ENCODE measurements at regions not wholly inside any gene's neighbourhood (a gene's known extent, or its start where the extent isn't known, plus 50 kb on each side); places are given as distances from the start of the nearest gene placed in this dataset.

GRCh38 chr5:7955476-7955875 lies 86.5 kb downstream of the MTRR start:
- no peaks in the 10 kb centered on the region for H4K20me1 ChIP-seq (ENCODE audit: control insufficient read depth, extremely low read depth, insufficient read depth, low read length)
- no peaks in the 10 kb centered on the region for H3K9me1 ChIP-seq (ENCODE audit: control insufficient read depth, extremely low read depth, insufficient read depth, low read length)
- no peak overlapping the region for H3K27ac ChIP-seq (ENCODE audit: control insufficient read depth, insufficient read depth, low read length)
- FAIRE-seq (no peak), DNase-seq (ENCODE audit: low read depth, low spot score) (no peak)
- H3K79me2 ChIP-seq (ENCODE audit: control insufficient read depth, insufficient read depth, low read length) = no peaks in the 10 kb centered on the region
- no peaks in the 10 kb centered on the region for H3K9me3 ChIP-seq (ENCODE audit: control insufficient read depth, low read depth, low read length)
- H3K36me3 ChIP-seq (ENCODE audit: control insufficient read depth in 2 of 2, extremely low read depth in 1 of 2, insufficient read depth in 2 of 2, low read length in 2 of 2) = no peaks in the 10 kb centered on the region
- TF ChIP-seq CTCF (optimal IDR thresholded peaks at IDR 0.05 in 1 of 3, IDR thresholded peaks at IDR 0.05 in 1 of 3, conservative IDR thresholded peaks at IDR 0.05 in 1 of 3; ENCODE audit: extremely low read depth in 1 of 3, insufficient read depth in 2 of 3, low read length in 3 of 3) (no peak), EZH2 (IDR thresholded peaks at IDR 0.05; ENCODE audit: low read length) (no peak)
- no peak overlapping the region for H3K4me2 ChIP-seq (ENCODE audit: control insufficient read depth, extremely low read depth, insufficient read depth, low read depth, low read length)
- H3K27me3 ChIP-seq (ENCODE audit: control insufficient read depth, extremely low read depth, insufficient read depth, low read length) = no peaks in the 10 kb centered on the region
- no peaks in the 10 kb centered on the region for H3K4me1 ChIP-seq (ENCODE audit: control insufficient read depth, extremely low read depth, insufficient read depth, low read length)
- H3K9ac ChIP-seq (ENCODE audit: control insufficient read depth, extremely low read depth, insufficient read depth, low read length) = no peak overlapping the region
- dilution Hi-C loops (cut with MboI; ENCODE audit: extremely low pct_ligation_motif_present, low sequenced_read_pairs) = no loop called here
- H3K4me3 ChIP-seq (ENCODE audit: control insufficient read depth in 2 of 3, extremely low read depth in 1 of 3, insufficient read depth in 2 of 3, low read depth in 1 of 3, low read length in 3 of 3) = no peak overlapping the region
- H2AFZ ChIP-seq (ENCODE audit: control insufficient read depth, low read length) = no peak overlapping the region

DNA sequence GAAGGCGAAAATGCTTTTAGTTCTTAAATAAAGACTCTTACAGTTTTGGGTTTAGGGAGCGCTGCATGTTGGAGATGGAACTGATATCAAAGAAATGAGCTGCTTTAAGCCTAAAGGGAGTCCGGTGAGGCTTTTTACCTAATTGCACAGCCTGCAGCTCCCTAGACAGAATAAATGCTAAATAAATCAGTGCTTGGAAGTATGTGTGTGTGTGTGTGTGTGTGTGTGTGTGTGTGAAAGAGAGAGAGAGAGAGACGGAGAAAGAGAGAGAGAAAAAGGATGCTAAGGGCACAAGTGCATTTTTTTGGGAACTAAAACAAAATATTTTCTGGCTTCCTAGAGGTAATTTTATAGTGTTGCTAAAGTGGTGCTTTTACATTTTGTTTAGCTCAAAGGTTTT lies 88.4 kb downstream of the MTRR start:
- H2AFZ ChIP-seq (ENCODE audit: control insufficient read depth, low read length) = no peak overlapping the region
- H3K9ac ChIP-seq (ENCODE audit: control insufficient read depth, extremely low read depth, insufficient read depth, low read length) = no peak overlapping the region
- H4K20me1 ChIP-seq (ENCODE audit: control insufficient read depth, extremely low read depth, insufficient read depth, low read length) = no peaks in the 10 kb centered on the region
- TF ChIP-seq CTCF (optimal IDR thresholded peaks at IDR 0.05 in 1 of 3, IDR thresholded peaks at IDR 0.05 in 1 of 3, conservative IDR thresholded peaks at IDR 0.05 in 1 of 3; ENCODE audit: extremely low read depth in 1 of 3, insufficient read depth in 2 of 3, low read length in 3 of 3) (no peak), EZH2 (IDR thresholded peaks at IDR 0.05; ENCODE audit: low read length) (no peak)
- no peaks in the 10 kb centered on the region for H3K27me3 ChIP-seq (ENCODE audit: control insufficient read depth, extremely low read depth, insufficient read depth, low read length)
- no peak overlapping the region for H3K4me3 ChIP-seq (ENCODE audit: control insufficient read depth in 2 of 3, extremely low read depth in 1 of 3, insufficient read depth in 2 of 3, low read depth in 1 of 3, low read length in 3 of 3)
- no peaks in the 10 kb centered on the region for H3K36me3 ChIP-seq (ENCODE audit: control insufficient read depth in 2 of 2, extremely low read depth in 1 of 2, insufficient read depth in 2 of 2, low read length in 2 of 2)
- H3K9me1 ChIP-seq (ENCODE audit: control insufficient read depth, extremely low read depth, insufficient read depth, low read length) = no peaks in the 10 kb centered on the region
- DNase-seq (ENCODE audit: low read depth, low spot score) (no peak), FAIRE-seq (no peak)
- H3K9me3 ChIP-seq (ENCODE audit: control insufficient read depth, low read depth, low read length) = no peaks in the 10 kb centered on the region
- no peak overlapping the region for H3K4me2 ChIP-seq (ENCODE audit: control insufficient read depth, extremely low read depth, insufficient read depth, low read depth, low read length)
- H3K4me1 ChIP-seq (ENCODE audit: control insufficient read depth, extremely low read depth, insufficient read depth, low read length) = no peaks in the 10 kb centered on the region
- no peaks in the 10 kb centered on the region for H3K79me2 ChIP-seq (ENCODE audit: control insufficient read depth, insufficient read depth, low read length)
- H3K27ac ChIP-seq (ENCODE audit: control insufficient read depth, insufficient read depth, low read length) = no peak overlapping the region
- dilution Hi-C loops (cut with MboI; ENCODE audit: extremely low pct_ligation_motif_present, low sequenced_read_pairs) = no loop called here

All from keratinocyte (primary cell).